GM12865 (cell line): ENCODE measurements at regions not wholly inside any gene's neighbourhood (a gene's known extent, or its start where the extent isn't known, plus 50 kb on each side); places are given as distances from the start of the nearest gene placed in this dataset.

Experiments
- DNase-seq: peaks from one replicate; pipeline ENCODE4 v3.0.0; 2010; ENCODE audit warnings: low read depth
- H3K4me3 ChIP-seq: 2 replicates; pipeline ENCODE4 v1.5.1; 2011; ENCODE audit warnings: mild to moderate bottlenecking, low read depth, low read length, control low read depth
- CTCF ChIP-seq: IDR thresholded peaks from 2 replicates; pipeline ENCODE4 v1.5.1; 2011; ENCODE audit warnings: low read length, control low read depth, low read depth, inconsistent platforms; ENCODE audit not compliant: insufficient read depth; ENCODE audit errors: missing control alignments

GRCh38 chr4:28886934-28887333 is 1833.2 kb upstream of the PCDH7 start:
- no peak for TF ChIP-seq CTCF
- no peak for DNase-seq
- no peak overlapping the region for H3K4me3 ChIP-seq

- DNase-seq = no peak
- no peak for TF ChIP-seq CTCF
- no peak overlapping the region for H3K4me3 ChIP-seq
Observed at GRCh38 chr4:28890949-28891775, 1829.0 kb upstream of the PCDH7 start.

- TF ChIP-seq CTCF = no peak
- no peak overlapping the region for H3K4me3 ChIP-seq
- DNase-seq = no peak
Observed at GRCh38 chr4:28913466-28913865, 1806.7 kb upstream of the PCDH7 start.

- no peak for DNase-seq
- no peak for TF ChIP-seq CTCF
- H3K4me3 ChIP-seq = no peak overlapping the region
Observed at GRCh38 chr4:28916585-28916984, 1803.6 kb upstream of the PCDH7 start.

GRCh38 chr4:28918871-28919270 is 1801.3 kb upstream of the PCDH7 start:
- no peak for DNase-seq
- no peak for TF ChIP-seq CTCF
- H3K4me3 ChIP-seq = no peak overlapping the region

- TF ChIP-seq CTCF = no peak
Observed at GRCh38 chr4:28921886-28922285, 1798.3 kb upstream of the PCDH7 start.

GRCh38 chr4:28926156-28926555 is 1794.0 kb upstream of the PCDH7 start:
- DNase-seq = no peak
- H3K4me3 ChIP-seq = no peak overlapping the region
- TF ChIP-seq CTCF = no peak

More at GRCh38 chr4:28921886-28922285, 1798.3 kb upstream of the PCDH7 start:
- no peak for DNase-seq
- H3K4me3 ChIP-seq = no peak overlapping the region
